Fibroblast of lung (primary cell): ENCODE measurements at regions not wholly inside any gene's neighbourhood (a gene's known extent, or its start where the extent isn't known, plus 50 kb on each side); places are given as distances from the start of the nearest gene placed in this dataset.

Experiments
- EZH2 ChIP-seq: IDR thresholded peaks from 2 replicates; pipeline ENCODE4 v1.5.1; 2012; ENCODE audit warnings: low read length, control low read depth, mild to moderate bottlenecking; ENCODE audit errors: missing control alignments
- TF ChIP-seq, protein P1 (sequence below), 2 donors: IDR thresholded peaks in 1 of 2; conservative IDR thresholded peaks in 1 of 2; 1 replicate in 1 of 2; 2 replicates in 1 of 2; pipeline ENCODE4 v1.5.1; 2011 to 2012; ENCODE audit warnings: low read length in 2 of 2, control low read depth in 1 of 2, inconsistent platforms in 1 of 2, low read depth in 1 of 2, mild to moderate bottlenecking in 1 of 2

DNA sequence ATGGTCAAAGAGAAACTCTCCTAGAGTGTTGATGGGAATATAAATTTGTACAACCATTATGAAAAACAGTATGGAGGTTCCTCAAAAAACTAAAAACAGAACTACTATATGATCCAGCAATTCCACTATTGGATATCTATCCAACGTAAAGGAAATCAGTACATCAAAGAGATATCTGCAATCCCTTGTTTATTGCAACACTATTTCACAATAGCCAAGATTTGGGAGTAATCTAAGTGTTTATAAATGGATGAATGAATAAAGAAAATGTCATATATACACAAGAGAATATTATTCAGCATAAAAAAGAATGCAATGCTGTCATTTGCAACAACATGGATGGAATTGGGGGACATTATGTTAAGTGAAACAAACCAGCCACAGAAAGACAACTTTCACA is 1118.1 kb upstream of the PRKX start:
- TF ChIP-seq, protein P1, sequence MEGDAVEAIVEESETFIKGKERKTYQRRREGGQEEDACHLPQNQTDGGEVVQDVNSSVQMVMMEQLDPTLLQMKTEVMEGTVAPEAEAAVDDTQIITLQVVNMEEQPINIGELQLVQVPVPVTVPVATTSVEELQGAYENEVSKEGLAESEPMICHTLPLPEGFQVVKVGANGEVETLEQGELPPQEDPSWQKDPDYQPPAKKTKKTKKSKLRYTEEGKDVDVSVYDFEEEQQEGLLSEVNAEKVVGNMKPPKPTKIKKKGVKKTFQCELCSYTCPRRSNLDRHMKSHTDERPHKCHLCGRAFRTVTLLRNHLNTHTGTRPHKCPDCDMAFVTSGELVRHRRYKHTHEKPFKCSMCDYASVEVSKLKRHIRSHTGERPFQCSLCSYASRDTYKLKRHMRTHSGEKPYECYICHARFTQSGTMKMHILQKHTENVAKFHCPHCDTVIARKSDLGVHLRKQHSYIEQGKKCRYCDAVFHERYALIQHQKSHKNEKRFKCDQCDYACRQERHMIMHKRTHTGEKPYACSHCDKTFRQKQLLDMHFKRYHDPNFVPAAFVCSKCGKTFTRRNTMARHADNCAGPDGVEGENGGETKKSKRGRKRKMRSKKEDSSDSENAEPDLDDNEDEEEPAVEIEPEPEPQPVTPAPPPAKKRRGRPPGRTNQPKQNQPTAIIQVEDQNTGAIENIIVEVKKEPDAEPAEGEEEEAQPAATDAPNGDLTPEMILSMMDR (conservative IDR thresholded peaks at IDR 0.05 in 1 of 2, IDR thresholded peaks at IDR 0.05 in 1 of 2; ENCODE audit: low read depth in 1 of 2, low read length in 2 of 2) = no peak
- TF ChIP-seq EZH2 = no peak
